ENCODE measurements at regions not wholly inside any gene's neighbourhood (a gene's known extent, or its start where the extent isn't known, plus 50 kb on each side); places are given as distances from the start of the nearest gene placed in this dataset.

DNA sequence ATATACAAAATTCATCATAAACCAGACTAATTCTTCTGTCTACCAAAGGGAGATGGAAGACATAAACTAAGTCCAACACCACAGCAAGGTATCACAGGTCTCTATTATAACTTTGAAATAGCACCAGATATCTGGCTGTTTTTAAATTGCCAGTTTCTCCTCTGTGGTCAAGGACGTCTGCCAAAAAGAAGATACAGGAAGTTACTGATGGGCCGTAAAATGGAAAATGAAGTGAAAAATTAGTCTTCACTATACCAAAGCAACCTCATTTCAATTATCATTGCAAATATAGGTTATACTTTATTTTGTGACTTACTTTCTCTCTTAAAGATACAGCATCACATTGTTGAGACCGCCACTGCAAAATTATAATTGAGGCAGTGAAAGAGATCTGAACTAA is 225.5 kb downstream of the NDUFS4 start:
- TF ChIP-seq, protein P1, sequence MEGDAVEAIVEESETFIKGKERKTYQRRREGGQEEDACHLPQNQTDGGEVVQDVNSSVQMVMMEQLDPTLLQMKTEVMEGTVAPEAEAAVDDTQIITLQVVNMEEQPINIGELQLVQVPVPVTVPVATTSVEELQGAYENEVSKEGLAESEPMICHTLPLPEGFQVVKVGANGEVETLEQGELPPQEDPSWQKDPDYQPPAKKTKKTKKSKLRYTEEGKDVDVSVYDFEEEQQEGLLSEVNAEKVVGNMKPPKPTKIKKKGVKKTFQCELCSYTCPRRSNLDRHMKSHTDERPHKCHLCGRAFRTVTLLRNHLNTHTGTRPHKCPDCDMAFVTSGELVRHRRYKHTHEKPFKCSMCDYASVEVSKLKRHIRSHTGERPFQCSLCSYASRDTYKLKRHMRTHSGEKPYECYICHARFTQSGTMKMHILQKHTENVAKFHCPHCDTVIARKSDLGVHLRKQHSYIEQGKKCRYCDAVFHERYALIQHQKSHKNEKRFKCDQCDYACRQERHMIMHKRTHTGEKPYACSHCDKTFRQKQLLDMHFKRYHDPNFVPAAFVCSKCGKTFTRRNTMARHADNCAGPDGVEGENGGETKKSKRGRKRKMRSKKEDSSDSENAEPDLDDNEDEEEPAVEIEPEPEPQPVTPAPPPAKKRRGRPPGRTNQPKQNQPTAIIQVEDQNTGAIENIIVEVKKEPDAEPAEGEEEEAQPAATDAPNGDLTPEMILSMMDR (IDR thresholded peaks at IDR 0.05; ENCODE audit: extremely low read depth in 1 of 2, insufficient read depth in 1 of 2, low read depth in 1 of 2, low read length in 2 of 2) = no peak
- no peak for TF ChIP-seq POLR2AphosphoS5 (IDR thresholded peaks at IDR 0.05; ENCODE audit: insufficient read depth, low read depth, low read length)
- no peak for TF ChIP-seq POLR2A (IDR thresholded peaks at IDR 0.05; ENCODE audit: low read depth, low read length)
- TF ChIP-seq FOS (IDR thresholded peaks at IDR 0.05; ENCODE audit: borderline replicate concordance, insufficient read depth, low read length) = no peak
